ENCODE measurements at regions not wholly inside any gene's neighbourhood (a gene's known extent, or its start where the extent isn't known, plus 50 kb on each side); places are given as distances from the start of the nearest gene placed in this dataset.

DNA sequence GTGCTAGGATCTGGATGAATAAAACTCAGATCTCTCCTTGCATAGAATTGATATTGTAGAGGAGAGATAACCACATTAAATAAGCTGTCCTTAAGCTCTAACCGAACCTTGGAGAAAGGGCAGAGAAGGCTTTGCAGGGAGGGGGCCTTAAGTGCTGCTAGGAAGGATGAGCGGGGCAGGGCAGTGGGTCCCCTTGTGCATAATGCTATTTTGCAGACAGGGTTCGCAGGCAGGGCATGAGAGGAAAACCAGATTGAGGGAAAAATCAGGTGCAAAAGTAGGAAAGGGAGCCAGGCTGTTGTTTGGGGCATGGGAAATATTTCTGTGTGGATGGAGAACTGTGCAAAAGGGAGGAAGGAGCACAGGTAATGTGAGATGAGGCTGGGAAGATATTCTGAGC lies 383.0 kb upstream of the JARID2 start:
- TF ChIP-seq EZH2 (IDR thresholded peaks at IDR 0.05): no peak
- no peak for TF ChIP-seq CEBPB (IDR thresholded peaks at IDR 0.05; ENCODE audit: low read depth)
- TF ChIP-seq, protein P1, sequence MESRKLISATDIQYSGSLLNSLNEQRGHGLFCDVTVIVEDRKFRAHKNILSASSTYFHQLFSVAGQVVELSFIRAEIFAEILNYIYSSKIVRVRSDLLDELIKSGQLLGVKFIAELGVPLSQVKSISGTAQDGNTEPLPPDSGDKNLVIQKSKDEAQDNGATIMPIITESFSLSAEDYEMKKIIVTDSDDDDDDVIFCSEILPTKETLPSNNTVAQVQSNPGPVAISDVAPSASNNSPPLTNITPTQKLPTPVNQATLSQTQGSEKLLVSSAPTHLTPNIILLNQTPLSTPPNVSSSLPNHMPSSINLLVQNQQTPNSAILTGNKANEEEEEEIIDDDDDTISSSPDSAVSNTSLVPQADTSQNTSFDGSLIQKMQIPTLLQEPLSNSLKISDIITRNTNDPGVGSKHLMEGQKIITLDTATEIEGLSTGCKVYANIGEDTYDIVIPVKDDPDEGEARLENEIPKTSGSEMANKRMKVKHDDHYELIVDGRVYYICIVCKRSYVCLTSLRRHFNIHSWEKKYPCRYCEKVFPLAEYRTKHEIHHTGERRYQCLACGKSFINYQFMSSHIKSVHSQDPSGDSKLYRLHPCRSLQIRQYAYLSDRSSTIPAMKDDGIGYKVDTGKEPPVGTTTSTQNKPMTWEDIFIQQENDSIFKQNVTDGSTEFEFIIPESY (IDR thresholded peaks at IDR 0.05; ENCODE audit: extremely low read depth, insufficient replicate concordance, low read length): no peak
- TF ChIP-seq, protein P2, sequence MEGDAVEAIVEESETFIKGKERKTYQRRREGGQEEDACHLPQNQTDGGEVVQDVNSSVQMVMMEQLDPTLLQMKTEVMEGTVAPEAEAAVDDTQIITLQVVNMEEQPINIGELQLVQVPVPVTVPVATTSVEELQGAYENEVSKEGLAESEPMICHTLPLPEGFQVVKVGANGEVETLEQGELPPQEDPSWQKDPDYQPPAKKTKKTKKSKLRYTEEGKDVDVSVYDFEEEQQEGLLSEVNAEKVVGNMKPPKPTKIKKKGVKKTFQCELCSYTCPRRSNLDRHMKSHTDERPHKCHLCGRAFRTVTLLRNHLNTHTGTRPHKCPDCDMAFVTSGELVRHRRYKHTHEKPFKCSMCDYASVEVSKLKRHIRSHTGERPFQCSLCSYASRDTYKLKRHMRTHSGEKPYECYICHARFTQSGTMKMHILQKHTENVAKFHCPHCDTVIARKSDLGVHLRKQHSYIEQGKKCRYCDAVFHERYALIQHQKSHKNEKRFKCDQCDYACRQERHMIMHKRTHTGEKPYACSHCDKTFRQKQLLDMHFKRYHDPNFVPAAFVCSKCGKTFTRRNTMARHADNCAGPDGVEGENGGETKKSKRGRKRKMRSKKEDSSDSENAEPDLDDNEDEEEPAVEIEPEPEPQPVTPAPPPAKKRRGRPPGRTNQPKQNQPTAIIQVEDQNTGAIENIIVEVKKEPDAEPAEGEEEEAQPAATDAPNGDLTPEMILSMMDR (IDR thresholded peaks at IDR 0.05 in 2 of 3, conservative IDR thresholded peaks at IDR 0.05 in 1 of 3; ENCODE audit: borderline replicate concordance in 1 of 3, insufficient read depth in 1 of 3, low read depth in 2 of 3, low read length in 2 of 3): no peak
- TF ChIP-seq SIN3A (IDR thresholded peaks at IDR 0.05; ENCODE audit: low read depth): no peak

All from HCT116 (cell line).